GM18907 (cell line): ENCODE measurements at regions not wholly inside any gene's neighbourhood (a gene's known extent, or its start where the extent isn't known, plus 50 kb on each side); places are given as distances from the start of the nearest gene placed in this dataset.
A peak's percentile ranks its signal among the peaks of the same experiment; 100 is the strongest.
"Not testable (repeated sequence)": the region's sequence is repeated elsewhere in the genome, so short reads cannot be mapped to it uniquely, and the experiment has no call there.

ENCODE experiments used
- ATAC-seq: cut with Tn5 transposase; IDR thresholded peaks from one replicate; pipeline ENCODE4 v1.9.1; 2021; ENCODE audit warnings: mild to moderate bottlenecking, moderate library complexity; ENCODE audit not compliant: unreplicated experiment

DNA sequence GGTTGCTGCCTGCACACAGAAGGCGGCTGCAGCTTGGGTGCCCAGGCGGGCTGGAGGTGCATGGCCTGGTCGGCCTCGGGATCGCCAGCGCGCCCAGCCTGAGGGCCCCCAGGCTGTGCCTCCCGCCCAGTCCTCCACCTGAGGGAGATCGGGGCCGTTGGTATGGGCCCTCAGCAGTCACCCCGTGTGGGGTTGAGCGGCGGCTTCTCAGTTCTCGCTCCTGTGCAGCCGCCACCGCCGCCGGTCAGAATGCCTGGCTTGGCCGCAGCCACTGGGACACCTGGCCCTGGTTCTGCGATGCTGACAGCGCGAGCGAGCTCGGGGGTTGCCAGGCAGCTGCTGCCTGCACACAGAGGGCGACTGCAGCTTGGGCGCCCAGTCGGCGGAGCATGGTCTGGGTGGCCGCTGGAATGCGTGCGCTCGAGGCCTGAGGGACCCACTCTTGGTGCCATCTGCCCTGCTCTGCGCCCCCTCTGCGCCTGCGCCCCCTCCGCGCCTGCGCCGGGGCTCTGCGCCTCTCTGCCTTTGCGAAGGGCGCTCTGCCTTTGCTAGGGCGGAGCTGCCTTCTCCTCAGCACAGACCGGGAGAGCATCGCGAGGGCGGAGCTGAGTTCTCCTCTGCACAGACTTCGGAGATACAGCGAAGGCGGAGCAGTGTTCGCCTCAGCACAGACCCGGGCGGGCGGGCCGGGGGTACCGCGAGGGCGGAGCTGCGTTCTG, 84.6 kb upstream of the ZNG1F start:
- peak; percentile 100 for ATAC-seq

- ATAC-seq = peak; percentile 47
Measured at GRCh38 chr9:41272879-41273548, 83.9 kb upstream of the ZNG1F start.

DNA sequence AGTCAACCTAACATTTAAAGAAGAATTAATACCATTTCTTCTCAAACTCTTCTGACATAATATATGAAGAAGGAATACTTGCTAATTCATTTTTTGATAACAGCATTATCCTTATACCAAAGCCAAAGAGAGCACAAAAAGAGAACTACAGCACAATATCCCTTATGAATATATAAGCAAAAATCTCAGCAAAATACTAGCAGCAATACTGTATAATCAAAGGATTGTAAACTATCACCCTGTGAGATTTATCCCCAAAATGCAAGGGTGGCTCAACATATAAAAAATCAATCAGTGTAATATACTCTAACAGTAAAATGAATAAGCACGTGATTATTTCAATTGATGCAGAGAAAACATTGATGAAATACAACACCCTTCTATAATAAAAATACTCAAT, 81.9 kb upstream of the ZNG1F start:
- not testable (repeated sequence) for ATAC-seq

GRCh38 chr9:41269471-41269870, 80.4 kb upstream of the ZNG1F start:
- not testable (repeated sequence) for ATAC-seq

DNA sequence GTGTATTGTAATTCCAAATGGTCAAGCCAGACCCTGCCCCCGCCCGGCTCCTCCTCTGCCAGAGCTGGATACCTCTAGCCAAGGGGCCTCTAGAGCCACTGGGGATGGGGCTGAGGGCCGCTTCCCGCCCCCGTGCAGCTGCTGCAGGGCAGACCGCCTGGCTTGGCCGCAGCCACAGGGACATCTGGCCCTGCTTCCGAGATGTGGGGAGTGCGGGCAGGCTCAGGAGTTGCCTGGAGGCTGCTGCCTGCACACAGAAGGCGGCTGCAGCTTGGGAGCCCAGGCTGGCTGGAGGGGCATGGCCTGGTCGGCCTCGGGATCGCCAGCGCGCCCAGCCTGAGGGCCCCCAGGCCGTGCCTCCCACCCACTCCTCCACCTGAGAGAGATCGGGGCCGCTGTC, 79.9 kb upstream of the ZNG1F start:
- not testable (repeated sequence) for ATAC-seq

GRCh38 chr9:41266602-41267001, 77.5 kb upstream of the ZNG1F start:
- not testable (repeated sequence) for ATAC-seq

- ATAC-seq = not testable (repeated sequence)
Measured at GRCh38 chr9:41266000-41266399, 76.9 kb upstream of the ZNG1F start.

DNA sequence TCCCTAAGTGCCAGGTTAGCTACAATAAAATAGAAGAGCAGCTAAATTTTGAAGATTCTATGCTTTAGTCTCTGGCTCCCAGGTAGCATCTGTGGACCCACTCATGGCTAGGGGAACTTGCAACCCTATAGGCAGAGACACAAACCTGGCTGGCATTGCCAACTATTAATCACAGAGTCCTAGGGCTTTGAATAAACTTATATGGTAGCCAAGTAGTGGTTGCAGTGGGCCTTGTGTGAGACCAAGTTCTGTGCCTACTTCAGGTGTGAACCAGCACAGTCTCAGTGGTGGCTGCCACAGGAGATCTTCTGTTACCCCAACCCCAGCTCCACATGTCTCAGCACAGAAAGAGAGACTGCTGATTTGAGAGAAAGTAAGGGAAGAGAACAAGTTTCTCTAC, 62.9 kb upstream of the ZNG1F start:
- ATAC-seq = not testable (repeated sequence)

- not testable (repeated sequence) for ATAC-seq
Measured at GRCh38 chr9:41251101-41251500, 62.0 kb upstream of the ZNG1F start.

DNA sequence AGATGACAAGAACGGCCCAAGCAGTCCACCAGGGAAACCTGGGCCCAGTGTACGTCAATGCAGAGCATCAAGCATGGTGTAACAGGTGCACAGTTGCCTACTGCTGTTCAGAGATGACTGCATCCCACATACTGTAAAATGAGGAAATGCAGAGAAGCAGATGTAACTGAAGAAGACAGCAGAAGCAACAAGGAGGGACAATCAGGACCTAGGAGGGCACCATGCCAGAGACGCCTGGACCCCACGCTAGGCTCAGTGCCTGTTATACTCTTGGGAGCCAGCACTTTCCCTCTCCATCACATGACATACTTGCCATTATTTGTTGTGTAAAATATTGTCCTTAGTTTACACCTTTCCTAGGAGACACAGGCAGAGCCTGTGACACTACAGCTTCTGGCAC, 57.6 kb upstream of the ZNG1F start:
- not testable (repeated sequence) for ATAC-seq
